ENCODE measurements at regions not wholly inside any gene's neighbourhood (a gene's known extent, or its start where the extent isn't known, plus 50 kb on each side); places are given as distances from the start of the nearest gene placed in this dataset.

GRCh38 chr17:36864827-36865430, 72.3 kb upstream of the LHX1 start:
- no peak for DNase-seq (ENCODE audit: low spot score)

GRCh38 chr17:36867716-36868341, 69.4 kb upstream of the LHX1 start:
- DNase-seq (ENCODE audit: low spot score) = no peak

GRCh38 chr17:36868777-36869176, 68.5 kb upstream of the LHX1 start:
- DNase-seq (ENCODE audit: low spot score) = no peak

- no peak for DNase-seq (ENCODE audit: low spot score)
These were observed 67.8 kb upstream of the LHX1 start for GRCh38 chr17:36869441-36869840.

GRCh38 chr17:36869856-36870719, 67.2 kb upstream of the LHX1 start:
- peak; percentile 49 for DNase-seq (ENCODE audit: low spot score)

GRCh38 chr17:36870720-36870999, 66.6 kb upstream of the LHX1 start:
- no peak for DNase-seq (ENCODE audit: low spot score)

GRCh38 chr17:36875698-36876293, 61.5 kb upstream of the LHX1 start:
- no peak for DNase-seq (ENCODE audit: low spot score)

- no peak for DNase-seq (ENCODE audit: low spot score)
These were observed 60.3 kb upstream of the LHX1 start for GRCh38 chr17:36876966-36877365.

GRCh38 chr17:36877771-36878170, 59.5 kb upstream of the LHX1 start:
- DNase-seq (ENCODE audit: low spot score) = no peak

- no peak for DNase-seq (ENCODE audit: low spot score)
These were observed 59.1 kb upstream of the LHX1 start for GRCh38 chr17:36878216-36878615.

GRCh38 chr17:36879027-36879426, 58.2 kb upstream of the LHX1 start:
- no peak for DNase-seq (ENCODE audit: low spot score)

GRCh38 chr17:36879624-36880131, 57.6 kb upstream of the LHX1 start:
- no peak for DNase-seq (ENCODE audit: low spot score)

GRCh38 chr17:36880268-36880905, 56.9 kb upstream of the LHX1 start:
- no peak for DNase-seq (ENCODE audit: low spot score)

- no peak for DNase-seq (ENCODE audit: low spot score)
These were observed 56.0 kb upstream of the LHX1 start for GRCh38 chr17:36881323-36881722.

- no peak for DNase-seq (ENCODE audit: low spot score)
These were observed 52.7 kb upstream of the LHX1 start for GRCh38 chr17:36884495-36885152.

- DNase-seq (ENCODE audit: low spot score) = no peak
These were observed 52.0 kb upstream of the LHX1 start for GRCh38 chr17:36885153-36885735.

GRCh38 chr17:36885771-36886377, 51.4 kb upstream of the LHX1 start:
- DNase-seq (ENCODE audit: low spot score) = no peak

Data from HuH-7 (cell line).